ENCODE measurements at regions not wholly inside any gene's neighbourhood (a gene's known extent, or its start where the extent isn't known, plus 50 kb on each side); places are given as distances from the start of the nearest gene placed in this dataset.

- Histone ChIP-seq H3K9me3 (replicated peaks) (no peaks in the 10 kb centered on the region), H3K27ac (replicated peaks) (no peak overlapping the region), H3K4me1 (no peaks in the 10 kb centered on the region), H3K36me3 (no peaks in the 10 kb centered on the region), H3K27me3 (ENCODE audit: low read depth) (peaks cover 17% of the 10 kb centered on the region), H3K4me3 (no peak overlapping the region)
- intact Hi-C loops (cut with micrococcal nuclease), result no loop called here
- DNase-seq, result no peak
- TF ChIP-seq CTCF (IDR thresholded peaks at IDR 0.05; ENCODE audit: borderline replicate concordance), result no peak
Measured at GRCh38 chr4:186424745-186425144, 130.6 kb downstream of the MTNR1A start.

GRCh38 chr4:186422296-186422695 lies 133.1 kb downstream of the MTNR1A start:
- no peaks in the 10 kb centered on the region for H3K4me1 ChIP-seq
- DNase-seq, result no peak
- H3K4me3 ChIP-seq, result no peak overlapping the region
- intact Hi-C loops (cut with micrococcal nuclease), result no loop called here
- TF ChIP-seq CTCF (IDR thresholded peaks at IDR 0.05; ENCODE audit: borderline replicate concordance), result no peak
- H3K27ac ChIP-seq (replicated peaks), result no peak overlapping the region
- H3K9me3 ChIP-seq (replicated peaks), result no peaks in the 10 kb centered on the region
- peaks cover 23% of the 10 kb centered on the region for H3K27me3 ChIP-seq (ENCODE audit: low read depth)
- H3K36me3 ChIP-seq, result no peaks in the 10 kb centered on the region

GRCh38 chr4:186416451-186417060 lies 138.8 kb downstream of the MTNR1A start:
- Histone ChIP-seq H3K27me3 (ENCODE audit: low read depth) (peaks cover 45% of the 10 kb centered on the region), H3K27ac (replicated peaks) (no peak overlapping the region), H3K9me3 (replicated peaks) (no peaks in the 10 kb centered on the region), H3K36me3 (no peaks in the 10 kb centered on the region), H3K4me1 (no peaks in the 10 kb centered on the region), H3K4me3 (no peak overlapping the region)
- no peak for DNase-seq
- TF ChIP-seq CTCF (IDR thresholded peaks at IDR 0.05; ENCODE audit: borderline replicate concordance), result no peak
- intact Hi-C loops (cut with micrococcal nuclease), result no loop called here

- Histone ChIP-seq H3K27ac (replicated peaks) (no peak overlapping the region), H3K4me1 (no peaks in the 10 kb centered on the region), H3K4me3 (no peak overlapping the region), H3K27me3 (ENCODE audit: low read depth) (peaks cover 34% of the 10 kb centered on the region), H3K36me3 (no peaks in the 10 kb centered on the region), H3K9me3 (replicated peaks) (no peaks in the 10 kb centered on the region)
- no peak for DNase-seq
- no peak for TF ChIP-seq CTCF (IDR thresholded peaks at IDR 0.05; ENCODE audit: borderline replicate concordance)
- intact Hi-C loops (cut with micrococcal nuclease), result no loop called here
Measured at GRCh38 chr4:186414390-186414789, 141.0 kb downstream of the MTNR1A start.

- no peak for DNase-seq
- no peak for TF ChIP-seq CTCF (IDR thresholded peaks at IDR 0.05; ENCODE audit: borderline replicate concordance)
- H3K27ac ChIP-seq (replicated peaks), result no peak overlapping the region
Measured at GRCh38 chr4:186405957-186406356, 140.0 kb downstream of the F11 start.

More at GRCh38 chr4:186405957-186406356, 140.0 kb downstream of the F11 start:
- Histone ChIP-seq H3K4me1 (no peaks in the 10 kb centered on the region), H3K9me3 (replicated peaks) (no peaks in the 10 kb centered on the region), H3K27me3 (ENCODE audit: low read depth) (no peaks in the 10 kb centered on the region), H3K36me3 (no peaks in the 10 kb centered on the region), H3K4me3 (no peak overlapping the region)
- intact Hi-C loops (cut with micrococcal nuclease), result no loop called here

All from left ventricle myocardium inferior (tissue), 1 donor.